SIG-M5 treated with dmso at 0.1 percent for 504 hours (cell line): ENCODE measurements at regions not wholly inside any gene's neighbourhood (a gene's known extent, or its start where the extent isn't known, plus 50 kb on each side); places are given as distances from the start of the nearest gene placed in this dataset.

ENCODE experiments used
- DNase-seq: peaks from one replicate; lab custom pipeline; 2025; ENCODE audit not compliant: unreplicated experiment; lab: John Stamatoyannopoulos, UW

- no peak for DNase-seq
Measured at GRCh38 chr20:3354247-3354646, 53.2 kb downstream of the DNAAF9 start.

DNA sequence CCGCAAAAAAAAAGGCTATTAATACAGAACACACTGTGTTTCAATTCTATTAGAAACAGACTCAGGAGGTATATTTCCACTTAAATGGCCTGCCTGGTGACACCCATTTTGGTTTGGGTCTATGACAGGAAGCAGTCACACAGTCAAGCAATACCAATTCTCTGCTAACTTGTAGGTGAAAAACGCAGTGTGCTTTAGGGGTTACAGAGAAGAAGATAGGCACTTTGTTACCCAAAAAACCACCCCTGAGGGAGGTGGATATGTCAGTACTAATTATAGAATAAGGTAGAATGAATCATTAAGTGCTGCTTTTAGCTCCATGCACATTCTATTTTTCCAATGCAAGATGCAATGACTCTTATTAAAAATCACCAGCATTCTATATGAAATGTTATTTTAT, 53.8 kb downstream of the DNAAF9 start:
- no peak for DNase-seq

DNA sequence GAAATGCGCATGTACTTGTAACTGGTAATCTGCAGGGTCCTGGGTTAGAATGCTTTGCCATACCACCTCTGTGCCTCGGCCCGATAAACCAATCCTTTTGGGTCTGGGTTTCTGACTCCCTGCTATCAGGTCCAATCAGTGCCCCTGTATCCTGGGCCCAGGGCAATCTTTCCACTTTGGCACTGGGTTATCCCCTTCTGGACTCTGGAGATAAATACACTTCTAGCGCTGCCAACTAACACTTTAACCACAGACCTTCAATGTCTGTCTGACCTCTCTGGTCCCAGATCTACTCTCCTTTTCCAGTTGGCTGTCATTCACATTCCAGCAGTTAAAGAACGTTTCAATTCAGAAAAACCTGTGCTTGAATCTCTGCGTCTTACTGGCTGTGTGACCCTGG, 55.3 kb downstream of the DNAAF9 start:
- DNase-seq: no peak

- DNase-seq: no peak
Measured at GRCh38 chr20:3350422-3350821, 57.0 kb downstream of the DNAAF9 start.

DNA sequence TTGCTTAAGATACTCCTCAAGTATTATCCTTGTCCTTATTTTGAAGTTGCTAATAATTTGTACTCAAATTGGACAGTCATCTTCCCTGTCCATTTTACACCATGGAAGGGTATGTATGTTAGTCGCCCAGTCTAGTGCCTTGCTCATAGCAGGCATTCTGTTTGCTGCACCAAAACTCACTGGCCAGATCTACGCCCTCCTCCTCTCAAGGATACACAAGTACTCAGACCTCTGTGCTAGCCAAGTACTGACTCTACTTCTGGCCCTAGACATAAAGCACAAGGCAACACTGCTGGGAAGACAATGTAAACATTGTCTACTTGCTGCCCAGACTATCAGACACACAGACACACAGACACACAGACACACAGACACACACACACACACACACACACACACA, 57.7 kb downstream of the DNAAF9 start:
- DNase-seq: no peak

DNA sequence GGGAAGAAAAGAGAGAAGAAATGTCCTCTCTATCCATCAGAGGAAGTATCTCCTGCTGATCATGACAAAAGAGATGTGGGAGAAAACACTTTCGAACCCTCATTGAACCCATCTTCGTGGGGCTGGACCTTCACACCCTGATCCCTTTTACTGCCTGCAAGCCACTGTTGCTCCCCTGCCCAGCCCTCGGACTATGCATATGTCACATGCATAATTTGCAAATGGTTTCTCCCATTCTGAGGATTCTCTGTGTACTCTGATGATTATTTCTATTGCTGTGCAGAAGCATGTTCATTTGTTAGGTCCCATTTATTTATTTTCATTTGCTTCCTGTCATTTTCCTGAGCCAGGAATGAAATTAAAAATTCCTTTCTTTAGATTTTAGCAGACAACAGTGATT, 64.7 kb downstream of the DNAAF9 start:
- no peak for DNase-seq

DNA sequence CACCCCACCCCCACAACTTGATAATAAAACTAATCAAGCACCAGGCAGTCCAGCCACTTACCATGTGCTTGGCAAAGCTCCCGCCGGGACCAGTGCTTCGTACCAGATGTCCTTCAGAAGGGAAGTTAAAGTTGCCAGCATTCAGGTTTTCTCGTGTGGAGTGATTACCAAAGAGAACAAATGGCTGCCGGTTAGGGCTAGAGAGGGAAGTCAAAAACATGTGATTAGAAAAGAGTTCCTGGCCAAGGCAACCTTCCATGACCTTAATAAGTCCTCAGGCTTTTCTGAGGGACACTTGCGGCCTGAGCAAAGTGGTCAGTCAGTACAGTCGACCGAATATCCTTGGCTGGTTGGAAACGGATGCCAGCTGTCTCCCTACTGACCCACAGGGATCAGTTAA, 67.0 kb downstream of the DNAAF9 start:
- no peak for DNase-seq

DNA sequence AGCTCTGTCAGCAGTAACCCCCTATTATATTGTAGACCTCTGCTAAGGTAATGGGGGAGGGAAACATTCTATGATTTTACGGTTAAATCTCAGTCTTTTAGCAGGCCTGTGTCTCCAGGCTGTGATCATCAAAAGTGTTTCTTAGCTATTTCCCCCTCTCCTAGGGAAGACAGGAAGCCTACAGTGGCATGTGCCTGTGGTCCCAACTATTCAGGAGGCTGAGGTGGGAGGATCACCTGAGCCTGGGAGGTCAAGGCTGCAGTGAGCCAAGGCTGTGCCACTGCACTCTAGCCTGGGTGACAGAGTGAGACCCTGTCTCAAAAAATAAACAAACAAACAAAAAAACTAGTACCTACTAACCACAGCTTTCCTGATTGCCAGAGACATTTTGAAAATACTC, 67.9 kb downstream of the DNAAF9 start:
- no peak for DNase-seq

- no peak for DNase-seq
Measured at GRCh38 chr20:3339076-3339475, 68.4 kb downstream of the DNAAF9 start.

GRCh38 chr20:3334156-3334943, 73.1 kb downstream of the DNAAF9 start:
- no peak for DNase-seq

DNA sequence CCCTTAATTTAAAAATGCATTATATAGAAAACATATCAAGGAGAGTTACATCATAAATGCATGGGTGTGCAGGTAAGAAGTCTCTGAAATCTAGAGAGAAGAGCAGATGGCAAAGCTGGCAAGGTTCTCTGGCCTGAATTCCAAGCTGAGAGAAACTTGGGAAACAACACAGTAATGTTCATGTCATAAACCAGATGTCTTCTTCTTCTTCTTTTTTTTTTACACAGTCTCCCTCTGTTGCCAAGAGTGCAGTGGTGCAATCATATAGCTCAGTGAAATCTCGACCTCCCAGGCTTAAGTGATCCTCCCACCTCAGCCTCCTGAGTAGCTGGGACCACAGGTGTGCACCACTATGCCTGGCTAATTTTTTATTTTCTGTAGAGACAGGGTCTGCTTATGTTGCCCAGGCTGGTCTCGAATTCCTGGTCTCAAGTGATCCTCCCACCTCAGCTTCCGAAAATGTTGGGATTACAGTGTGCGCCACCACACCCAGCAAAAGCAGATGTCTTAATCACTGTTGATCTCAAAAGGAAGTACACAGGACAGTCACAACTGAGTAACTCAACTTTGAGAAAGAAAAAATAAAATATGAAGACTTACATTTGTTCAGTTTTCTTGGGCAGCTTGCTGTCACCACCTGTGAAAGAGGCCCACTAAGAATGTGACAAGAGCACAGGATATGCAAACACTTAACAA, 77.3 kb downstream of the DNAAF9 start:
- DNase-seq: peak; percentile 23

DNA sequence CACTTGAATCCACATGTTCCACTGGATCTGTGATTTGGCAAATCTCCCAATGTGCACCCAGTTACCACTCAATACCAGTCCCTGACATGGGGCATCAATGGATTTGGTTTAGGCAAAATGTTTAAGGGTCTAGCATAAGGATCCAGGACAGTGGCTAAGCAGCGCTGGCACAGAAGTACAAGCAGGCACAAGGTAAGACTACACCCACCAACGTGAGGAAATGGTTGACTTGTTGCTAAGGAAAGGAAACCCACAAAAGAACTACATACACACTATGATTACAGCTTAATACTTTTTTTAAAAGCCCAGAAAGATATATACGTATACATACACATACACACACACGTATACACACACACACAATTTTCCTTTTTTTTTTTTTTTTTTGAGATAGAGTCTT, 79.0 kb downstream of the DNAAF9 start:
- no peak for DNase-seq

GRCh38 chr20:3326779-3327521, 80.5 kb downstream of the DNAAF9 start:
- DNase-seq: no peak

DNA sequence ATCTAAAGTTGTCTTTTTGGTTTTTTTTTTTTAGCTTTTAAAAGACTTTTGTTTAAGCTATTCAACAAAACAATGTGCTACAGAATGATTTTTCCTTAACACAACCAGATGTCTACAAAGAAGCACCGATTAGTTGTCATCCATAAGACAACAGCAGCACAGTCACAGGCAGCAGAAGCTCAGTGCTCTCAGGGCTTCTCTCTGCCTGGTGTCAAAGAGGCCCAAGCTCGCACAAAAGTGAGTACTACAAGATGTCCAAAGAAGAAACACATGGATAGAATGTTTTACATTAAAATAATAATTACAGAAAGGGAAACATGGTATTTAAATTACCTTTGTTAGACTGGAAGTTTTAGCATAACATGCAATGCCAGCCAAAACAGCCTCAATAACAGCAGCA, 81.6 kb downstream of the DNAAF9 start:
- no peak for DNase-seq

GRCh38 chr20:3323398-3323797, 84.1 kb downstream of the DNAAF9 start:
- peak; percentile 78 for DNase-seq

DNA sequence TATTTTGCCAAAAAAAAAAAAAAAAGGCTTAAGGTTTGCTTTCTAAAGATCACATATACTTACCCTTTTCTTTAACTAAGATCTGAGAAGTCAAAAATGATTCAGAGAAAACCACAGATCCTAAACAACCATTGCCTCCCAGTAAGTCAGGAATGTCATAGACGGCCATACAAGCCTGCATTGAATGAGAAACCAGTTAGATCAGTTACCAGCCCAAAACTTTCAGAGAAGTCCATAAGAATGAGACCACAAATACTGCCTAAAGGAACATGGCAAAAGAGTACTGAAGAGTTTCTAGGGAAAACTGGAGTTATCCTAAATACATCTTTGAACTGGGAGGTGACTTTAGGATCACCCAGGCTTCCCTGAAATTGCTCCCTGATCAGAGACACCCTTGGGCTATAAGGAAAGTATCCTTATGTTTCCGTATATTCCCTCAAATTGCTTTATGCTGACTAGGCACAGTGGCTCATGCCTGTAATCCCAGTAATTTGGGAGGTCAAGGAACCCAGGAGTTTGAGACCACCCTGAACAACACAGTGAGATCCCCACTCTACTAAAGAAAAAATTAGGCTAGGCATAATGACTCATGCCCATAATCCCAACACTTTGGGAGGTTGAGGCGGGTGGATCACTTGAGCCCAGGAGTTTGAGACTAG, 79.4 kb upstream of the SLC4A11 start:
- DNase-seq: no peak

- DNase-seq: no peak
Measured at GRCh38 chr20:3316136-3316535, 77.1 kb upstream of the SLC4A11 start.

GRCh38 chr20:3315136-3315535, 76.1 kb upstream of the SLC4A11 start:
- DNase-seq: no peak

DNA sequence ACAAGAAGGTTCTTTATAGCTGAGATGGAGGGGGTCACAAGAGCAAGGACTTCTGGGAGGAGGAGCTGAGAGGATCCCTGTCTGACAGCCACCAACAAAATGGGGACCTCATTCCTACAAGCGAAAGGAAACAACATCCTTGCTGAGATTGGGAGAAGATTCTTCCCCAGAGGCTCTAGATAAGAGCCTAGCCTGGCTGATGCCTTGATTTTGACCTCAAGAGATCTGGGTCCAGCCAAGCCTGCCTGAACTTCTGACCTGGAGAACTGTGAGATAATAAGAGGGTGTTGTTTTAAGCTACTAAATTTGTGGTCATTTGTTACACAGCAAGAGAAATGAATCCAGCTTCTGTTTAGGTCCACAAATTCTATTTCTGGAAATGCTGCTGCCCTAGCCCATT, 75.4 kb upstream of the SLC4A11 start:
- no peak for DNase-seq

DNA sequence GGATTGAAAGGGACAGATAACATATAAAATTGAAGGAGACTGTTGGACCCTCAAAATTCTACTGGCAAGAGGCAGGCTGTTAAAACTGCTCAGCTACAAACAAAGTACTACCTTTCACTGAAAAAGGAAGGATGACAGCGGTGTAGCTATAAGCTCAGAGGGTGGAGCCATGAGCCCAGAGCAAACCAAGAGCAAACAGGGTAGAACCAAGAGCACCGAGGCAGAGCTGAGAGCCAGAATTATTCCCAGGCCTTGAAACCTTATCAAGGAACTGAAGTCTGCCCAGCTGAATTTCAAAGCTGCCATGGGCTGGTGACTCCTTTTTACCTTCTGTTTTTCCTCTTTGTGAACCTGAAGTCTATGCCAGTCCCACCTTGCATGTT, 74.7 kb upstream of the SLC4A11 start:
- DNase-seq: peak; percentile 19

DNA sequence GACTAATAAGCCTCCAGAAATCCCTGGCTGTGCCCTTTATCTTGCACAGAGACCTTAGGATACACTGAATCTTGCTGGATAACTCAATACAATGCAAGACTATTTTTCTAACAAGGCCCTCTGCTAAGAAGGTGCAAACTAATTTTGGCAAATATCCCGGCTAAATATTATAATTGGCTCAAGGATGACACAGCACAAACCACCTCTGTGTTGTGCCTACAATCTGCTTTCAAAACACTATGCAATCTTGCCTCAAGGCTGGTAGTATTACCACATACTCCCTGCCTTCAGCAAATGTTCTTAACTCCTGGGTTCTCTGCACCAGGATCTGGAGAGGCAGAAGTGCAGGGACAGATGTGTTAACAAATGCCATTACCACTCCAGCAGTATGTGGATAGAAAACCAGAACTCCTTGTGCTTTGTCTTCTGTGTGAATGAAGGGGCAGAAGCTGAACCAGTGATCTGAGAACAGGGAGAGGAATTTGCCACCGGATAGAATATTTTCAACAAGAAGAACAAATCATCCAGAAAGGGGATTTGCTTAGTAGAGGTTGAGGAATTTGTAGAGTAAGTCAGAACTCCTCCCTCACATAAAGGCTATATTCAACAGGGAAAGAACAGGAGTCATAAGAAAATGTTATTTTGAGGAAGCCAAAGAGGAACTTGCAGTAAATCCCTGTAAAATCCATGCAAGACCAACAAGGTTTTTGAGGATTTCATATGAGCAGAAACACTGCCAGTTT, 74.1 kb upstream of the SLC4A11 start:
- DNase-seq: peak; percentile 93
